GM06990 (cell line): ENCODE measurements at regions not wholly inside any gene's neighbourhood (a gene's known extent, or its start where the extent isn't known, plus 50 kb on each side); places are given as distances from the start of the nearest gene placed in this dataset.

ENCODE experiments used
- DNase-seq: peaks from one replicate; pipeline ENCODE4 v3.0.0-alpha.2; 2011; ENCODE audit not compliant: insufficient read length; ENCODE audit errors: extremely low read depth
- H3K27me3 ChIP-seq: replicated peaks from 2 replicates; pipeline ENCODE4 v1.6.0; 2011; ENCODE audit warnings: low read length; ENCODE audit not compliant: control insufficient read depth, insufficient read depth
- H3K36me3 ChIP-seq: 2 replicates; pipeline ENCODE4 v1.5.1; 2011; ENCODE audit warnings: low read length; ENCODE audit not compliant: control insufficient read depth, insufficient read depth
- H3K4me3 ChIP-seq: replicated peaks from 2 replicates; pipeline ENCODE4 v1.5.1; 2011; ENCODE audit warnings: low read depth, mild to moderate bottlenecking, control low read depth, low read length
- TF ChIP-seq, protein P1 (sequence below): IDR thresholded peaks from 2 replicates; pipeline ENCODE4 v1.5.1; 2011; ENCODE audit warnings: low read length, control low read depth, mild to moderate bottlenecking, inconsistent platforms; ENCODE audit not compliant: insufficient read depth, poor library complexity, severe bottlenecking

- peaks cover 1% of the 10 kb centered on the region; the same call in 1 of the 2 replicates for H3K27me3 ChIP-seq
- no peaks in the 10 kb centered on the region for H3K36me3 ChIP-seq
- no peak overlapping the region for H3K4me3 ChIP-seq
- TF ChIP-seq, protein P1, sequence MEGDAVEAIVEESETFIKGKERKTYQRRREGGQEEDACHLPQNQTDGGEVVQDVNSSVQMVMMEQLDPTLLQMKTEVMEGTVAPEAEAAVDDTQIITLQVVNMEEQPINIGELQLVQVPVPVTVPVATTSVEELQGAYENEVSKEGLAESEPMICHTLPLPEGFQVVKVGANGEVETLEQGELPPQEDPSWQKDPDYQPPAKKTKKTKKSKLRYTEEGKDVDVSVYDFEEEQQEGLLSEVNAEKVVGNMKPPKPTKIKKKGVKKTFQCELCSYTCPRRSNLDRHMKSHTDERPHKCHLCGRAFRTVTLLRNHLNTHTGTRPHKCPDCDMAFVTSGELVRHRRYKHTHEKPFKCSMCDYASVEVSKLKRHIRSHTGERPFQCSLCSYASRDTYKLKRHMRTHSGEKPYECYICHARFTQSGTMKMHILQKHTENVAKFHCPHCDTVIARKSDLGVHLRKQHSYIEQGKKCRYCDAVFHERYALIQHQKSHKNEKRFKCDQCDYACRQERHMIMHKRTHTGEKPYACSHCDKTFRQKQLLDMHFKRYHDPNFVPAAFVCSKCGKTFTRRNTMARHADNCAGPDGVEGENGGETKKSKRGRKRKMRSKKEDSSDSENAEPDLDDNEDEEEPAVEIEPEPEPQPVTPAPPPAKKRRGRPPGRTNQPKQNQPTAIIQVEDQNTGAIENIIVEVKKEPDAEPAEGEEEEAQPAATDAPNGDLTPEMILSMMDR, result no peak
- no peak for DNase-seq
Measured at GRCh38 chr17:51354936-51355335, 94.6 kb downstream of the UTP18 start.

- H3K36me3 ChIP-seq, result no peaks in the 10 kb centered on the region
- no peak overlapping the region for H3K4me3 ChIP-seq
- TF ChIP-seq, protein P1, result no peak
- no peak for DNase-seq
- no peaks in the 10 kb centered on the region for H3K27me3 ChIP-seq
Measured at GRCh38 chr17:51355441-51356410, 95.4 kb downstream of the UTP18 start.

GRCh38 chr17:51359055-51359454, 98.7 kb downstream of the UTP18 start:
- no peaks in the 10 kb centered on the region for H3K36me3 ChIP-seq
- TF ChIP-seq, protein P1, result no peak
- no peaks in the 10 kb centered on the region for H3K27me3 ChIP-seq
- H3K4me3 ChIP-seq, result no peak overlapping the region
- DNase-seq, result no peak

- no peak for DNase-seq
- TF ChIP-seq, protein P1, result no peak
- Histone ChIP-seq H3K4me3 (no peak overlapping the region), H3K27me3 (no peaks in the 10 kb centered on the region; the same call in 1 of the 2 replicates), H3K36me3 (no peaks in the 10 kb centered on the region)
Measured at GRCh38 chr17:51362811-51363585, 102.7 kb downstream of the UTP18 start.

- TF ChIP-seq, protein P1, result no peak
- DNase-seq, result no peak
Measured at GRCh38 chr17:51365090-51365489, 104.7 kb downstream of the UTP18 start.

More at GRCh38 chr17:51365090-51365489, 104.7 kb downstream of the UTP18 start:
- Histone ChIP-seq H3K4me3 (no peak overlapping the region), H3K27me3 (no peaks in the 10 kb centered on the region; the same call in 1 of the 2 replicates), H3K36me3 (no peaks in the 10 kb centered on the region)
